GM23248 (cell line): ENCODE measurements at regions not wholly inside any gene's neighbourhood (a gene's known extent, or its start where the extent isn't known, plus 50 kb on each side); places are given as distances from the start of the nearest gene placed in this dataset.
"Not testable (repeated sequence)": the region's sequence is repeated elsewhere in the genome, so short reads cannot be mapped to it uniquely, and the experiment has no call there.

Source experiments
- DNase-seq: peaks from one replicate; pipeline ENCODE4 v3.0.0-alpha.2; 2015
- H2AFZ ChIP-seq: fragments of 200-600 bp; sonication (generic); 2 replicates; pipeline ENCODE4 v1.6.1; 2016; ENCODE audit warnings: antibody characterized with exemption
- H3F3A ChIP-seq: fragments of 200-600 bp; sonication (generic); 2 replicates; pipeline ENCODE4 v1.6.1; 2016; ENCODE audit warnings: mild to moderate bottlenecking, antibody characterized with exemption, mixed run types; ENCODE audit not compliant: insufficient read depth
- H3K27ac ChIP-seq: fragments of 200-600 bp; sonication (generic); 2 replicates; pipeline ENCODE4 v1.5.1; 2016; ENCODE audit warnings: mild to moderate bottlenecking
- H3K27me3 ChIP-seq: fragments of 200-600 bp; sonication (generic); replicated peaks from 2 replicates; pipeline ENCODE4 v1.6.1; 2016; ENCODE audit warnings: mild to moderate bottlenecking; ENCODE audit not compliant: insufficient read depth
- H3K36me3 ChIP-seq: fragments of 200-600 bp; sonication (generic); 2 replicates; pipeline ENCODE4 v1.6.1; 2016; ENCODE audit warnings: low read depth, mild to moderate bottlenecking
- H3K4me1 ChIP-seq: fragments of 200-600 bp; sonication (generic); 2 replicates; pipeline ENCODE4 v1.6.1; 2016; ENCODE audit warnings: mild to moderate bottlenecking; ENCODE audit not compliant: insufficient read depth
- H3K4me2 ChIP-seq: fragments of 200-600 bp; sonication (generic); one replicate; pipeline ENCODE4 v1.6.1; 2016; ENCODE audit warnings: mild to moderate bottlenecking; ENCODE audit not compliant: unreplicated experiment
- H3K4me3 ChIP-seq: fragments of 200-600 bp; sonication (generic); 2 replicates; pipeline ENCODE4 v1.5.1; 2016; ENCODE audit warnings: mild to moderate bottlenecking
- H3K79me2 ChIP-seq: fragments of 200-600 bp; sonication (generic); 2 replicates; pipeline ENCODE4 v1.6.1; 2016; ENCODE audit warnings: mild to moderate bottlenecking; ENCODE audit not compliant: insufficient read depth
- H3K9ac ChIP-seq: fragments of 200-600 bp; sonication (generic); 2 replicates; pipeline ENCODE4 v1.6.1; 2016; ENCODE audit warnings: mild to moderate bottlenecking
- H3K9me2 ChIP-seq: fragments of 200-600 bp; sonication (generic); 2 replicates; pipeline ENCODE4 v1.6.1; 2016; ENCODE audit warnings: mixed run types, mild to moderate bottlenecking, moderate library complexity; ENCODE audit not compliant: insufficient read depth
- H3K9me3 ChIP-seq: fragments of 200-600 bp; sonication (generic); one replicate; pipeline ENCODE4 v1.6.1; 2017; ENCODE audit warnings: low read depth
- H4K20me1 ChIP-seq: fragments of 200-600 bp; sonication (generic); 2 replicates; pipeline ENCODE4 v1.6.0; 2016; ENCODE audit not compliant: insufficient read depth
- EZH2 ChIP-seq: fragments of 200-600 bp; sonication (generic); IDR thresholded peaks from 2 replicates; pipeline ENCODE4 v1.6.1; 2018; ENCODE audit warnings: antibody characterized with exemption, mild to moderate bottlenecking; ENCODE audit not compliant: insufficient read depth, poor library complexity, severe bottlenecking
- EZH2phosphoT487 ChIP-seq: fragments of 200-600 bp; sonication (generic); IDR thresholded peaks from 2 replicates; pipeline ENCODE4 v1.6.1; 2018; ENCODE audit warnings: antibody characterized with exemption, moderate library complexity, mild to moderate bottlenecking, low read depth; ENCODE audit not compliant: insufficient read depth
- WGBS, 2 experiments: methylation state at CpG; one replicate each; pipeline ENCODE4 v1.1.6; 2015 to 2017; ENCODE audit warnings: low lambda C conversion rate in 2 of 2, low coverage in 1 of 2; ENCODE audit errors: missing lambda C conversion rate in 2 of 2; 5-methylcytosine and 5-hydroxymethylcytosine counted together
- in situ Hi-C: fragments of 300-500 bp; cut with MboI; formaldehyde crosslinking; loops from 2 replicates; pipeline ENCODE4 v1.15.0; 2020

DNA sequence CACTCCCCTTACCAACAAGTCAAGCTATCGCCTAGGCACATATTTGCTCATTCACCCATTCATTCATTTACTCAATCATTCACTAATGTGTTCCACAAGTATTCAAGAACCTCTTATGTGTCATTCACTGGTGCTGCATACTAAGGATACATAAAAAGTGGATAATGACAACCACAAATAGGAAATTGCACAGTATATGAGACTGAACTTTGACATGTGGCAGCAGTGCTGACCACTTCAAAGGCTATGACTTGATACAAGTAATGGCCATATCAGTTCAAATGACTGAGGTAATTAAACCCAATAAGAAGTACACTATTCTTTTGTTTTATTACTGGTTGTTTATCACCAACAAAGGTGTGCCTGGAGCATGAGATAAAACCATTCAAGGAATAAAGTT, 282.5 kb downstream of the KLHL13 start:
- 11% methylated on average over 1 of the region's 1 CpG for WGBS, 2 experiments
- H3K9me2 ChIP-seq, result no peaks in the 10 kb centered on the region
- TF ChIP-seq EZH2phosphoT487 (no peak), EZH2 (no peak)

DNA sequence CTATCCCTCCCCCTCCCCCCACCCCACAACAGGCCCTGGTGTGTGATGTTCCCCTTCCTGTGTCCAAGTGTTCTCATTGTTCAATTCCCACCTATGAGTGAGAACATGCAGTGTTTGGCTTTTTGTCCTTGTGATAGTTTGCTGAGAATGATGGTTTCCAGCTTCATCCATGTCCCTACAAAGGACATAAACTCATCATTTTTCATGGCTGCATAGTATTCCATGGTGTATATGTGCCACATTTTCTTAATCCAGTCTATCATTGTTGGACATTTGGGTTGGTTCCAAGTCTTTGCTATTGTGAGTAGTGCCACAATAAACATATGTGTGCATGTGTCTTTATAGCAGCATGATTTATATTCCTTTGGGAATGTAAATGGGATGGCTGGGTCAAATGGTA, 295.1 kb downstream of the KLHL13 start:
- H3K27ac ChIP-seq, H2AFZ ChIP-seq, H3F3A ChIP-seq, H3K36me3 ChIP-seq, H3K27me3 ChIP-seq, H4K20me1 ChIP-seq, H3K9me3 ChIP-seq, H3K79me2 ChIP-seq, H3K4me3 ChIP-seq, H3K4me2 ChIP-seq, H3K9ac ChIP-seq, DNase-seq, H3K4me1 ChIP-seq, H3K9me2 ChIP-seq, in situ Hi-C loops: not testable (repeated sequence)

More for the DNA sequence above, 282.5 kb downstream of the KLHL13 start:
- no peak overlapping the region for H3K4me3 ChIP-seq
- H3K27me3 ChIP-seq, result no peaks in the 10 kb centered on the region
- no peak for DNase-seq
- in situ Hi-C loops, result no loop called here
- no peaks in the 10 kb centered on the region for H4K20me1 ChIP-seq
- H3K4me1 ChIP-seq, result no peaks in the 10 kb centered on the region
- H3K27ac ChIP-seq, result no peak overlapping the region
- H3K9ac ChIP-seq, result no peak overlapping the region
- H3F3A ChIP-seq, result no peaks in the 10 kb centered on the region
- no peak overlapping the region for H2AFZ ChIP-seq
- H3K79me2 ChIP-seq, result no peaks in the 10 kb centered on the region
- no peaks in the 10 kb centered on the region for H3K9me3 ChIP-seq
- H3K36me3 ChIP-seq, result no peaks in the 10 kb centered on the region
- no peak overlapping the region for H3K4me2 ChIP-seq

DNA sequence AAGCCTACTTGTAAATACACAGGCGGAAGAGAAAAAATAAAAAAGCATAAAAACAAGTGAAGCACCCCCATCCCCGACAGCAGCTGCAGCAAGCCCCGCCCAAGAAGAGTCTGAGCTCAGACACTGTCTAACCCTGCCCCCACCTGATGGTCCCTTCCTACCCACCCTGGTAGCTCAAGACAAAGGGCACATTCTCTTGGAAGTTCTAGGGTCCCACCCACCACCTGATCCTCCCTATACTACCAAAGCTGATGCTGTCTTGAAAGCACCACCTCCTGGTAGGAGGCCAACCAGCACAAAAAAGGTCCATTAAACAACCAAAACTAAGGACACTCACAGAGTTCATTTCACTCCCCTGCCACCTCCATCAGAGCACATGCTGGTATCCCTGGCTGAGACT, 308.2 kb downstream of the KLHL13 start:
- in situ Hi-C loops, result no loop called here
- Histone ChIP-seq H3K9me3 (no peaks in the 10 kb centered on the region), H3K36me3 (no peaks in the 10 kb centered on the region), H3K4me2 (no peak overlapping the region), H4K20me1 (no peaks in the 10 kb centered on the region), H3K4me3 (no peak overlapping the region), H3K79me2 (no peaks in the 10 kb centered on the region), H3K27ac (no peak overlapping the region), H3K9me2 (no peaks in the 10 kb centered on the region), H2AFZ (no peak overlapping the region), H3K27me3 (no peaks in the 10 kb centered on the region), H3K9ac (no peak overlapping the region), H3F3A (no peaks in the 10 kb centered on the region), H3K4me1 (no peaks in the 10 kb centered on the region)
- TF ChIP-seq EZH2phosphoT487, result no peak
- no peak for TF ChIP-seq EZH2
- no peak for DNase-seq
- WGBS, 2 experiments, result 19 to 35% methylated on average over 3 of the region's 3 CpGs

DNA sequence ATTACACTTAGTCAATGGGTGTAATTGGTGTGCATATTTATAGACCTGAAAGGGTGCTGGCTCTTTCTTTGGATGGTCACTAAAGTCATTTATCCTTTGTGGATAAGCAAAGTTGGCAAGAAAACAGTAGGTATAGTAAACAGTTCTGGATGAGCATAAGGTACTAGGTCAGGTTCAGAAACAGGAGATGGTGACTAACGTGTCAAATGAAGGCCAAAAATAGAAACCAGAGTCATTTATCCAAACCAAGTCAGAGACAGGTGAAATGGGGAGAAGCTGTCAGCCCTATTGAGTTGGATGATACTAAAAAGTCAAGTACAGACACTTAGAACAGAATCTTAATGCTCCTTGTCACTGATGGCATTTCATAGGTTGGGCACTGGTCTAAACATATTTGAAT, 313.1 kb downstream of the KLHL13 start:
- no peak for DNase-seq
- in situ Hi-C loops, result no loop called here
- TF ChIP-seq EZH2phosphoT487 (no peak), EZH2 (no peak)
- H3K9me2 ChIP-seq, result no peaks in the 10 kb centered on the region
- H3K4me2 ChIP-seq, result no peak overlapping the region
- H3K27ac ChIP-seq, result no peak overlapping the region
- H3K4me1 ChIP-seq, result no peaks in the 10 kb centered on the region
- no peaks in the 10 kb centered on the region for H3K36me3 ChIP-seq
- WGBS, 2 experiments, result 0 to 7% methylated on average over 1 of the region's 1 CpG
- H3K79me2 ChIP-seq, result no peaks in the 10 kb centered on the region
- no peaks in the 10 kb centered on the region for H4K20me1 ChIP-seq
- no peak overlapping the region for H2AFZ ChIP-seq
- no peak overlapping the region for H3K9ac ChIP-seq
- no peaks in the 10 kb centered on the region for H3K9me3 ChIP-seq
- no peaks in the 10 kb centered on the region for H3F3A ChIP-seq
- H3K27me3 ChIP-seq, result no peaks in the 10 kb centered on the region
- H3K4me3 ChIP-seq, result no peak overlapping the region

DNA sequence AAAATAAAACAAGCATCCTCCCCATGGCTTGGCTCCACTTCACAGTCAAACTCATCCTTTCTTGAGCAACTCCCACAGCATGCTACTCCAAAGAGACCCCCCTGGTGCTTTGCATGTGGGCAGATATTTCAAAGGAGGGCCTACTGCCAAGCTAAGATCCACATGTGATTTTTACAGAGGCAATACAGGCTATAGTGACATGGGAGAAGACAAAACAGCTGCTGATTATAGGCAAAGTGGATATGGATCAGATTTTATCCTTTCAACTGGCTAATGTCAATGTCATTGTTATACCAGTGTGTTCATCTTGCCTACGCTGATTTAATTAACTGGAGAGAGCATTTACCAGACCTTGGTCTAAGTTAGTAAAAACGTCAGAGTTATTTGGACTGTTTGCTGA, 328.3 kb downstream of the KLHL13 start:
- H2AFZ ChIP-seq, result no peak overlapping the region
- 9 to 14% methylated on average over 2 of the region's 2 CpGs for WGBS, 2 experiments
- in situ Hi-C loops, result no loop called here

More for the DNA sequence above, 328.3 kb downstream of the KLHL13 start:
- Histone ChIP-seq H3K9me2 (no peaks in the 10 kb centered on the region), H3K4me3 (no peak overlapping the region), H3K4me1 (no peaks in the 10 kb centered on the region), H3K27ac (no peak overlapping the region), H3K9ac (no peak overlapping the region), H3F3A (no peaks in the 10 kb centered on the region), H3K27me3 (no peaks in the 10 kb centered on the region), H4K20me1 (no peaks in the 10 kb centered on the region), H3K4me2 (no peak overlapping the region), H3K9me3 (no peaks in the 10 kb centered on the region), H3K79me2 (no peaks in the 10 kb centered on the region), H3K36me3 (no peaks in the 10 kb centered on the region)
- TF ChIP-seq EZH2phosphoT487 (no peak), EZH2 (no peak)
- DNase-seq, result no peak
